ENCODE measurements at regions not wholly inside any gene's neighbourhood (a gene's known extent, or its start where the extent isn't known, plus 50 kb on each side); places are given as distances from the start of the nearest gene placed in this dataset.

GRCh38 chr16:26729951-26730541 lies 336.7 kb upstream of the C16orf82 start:
- TF ChIP-seq, protein P1, sequence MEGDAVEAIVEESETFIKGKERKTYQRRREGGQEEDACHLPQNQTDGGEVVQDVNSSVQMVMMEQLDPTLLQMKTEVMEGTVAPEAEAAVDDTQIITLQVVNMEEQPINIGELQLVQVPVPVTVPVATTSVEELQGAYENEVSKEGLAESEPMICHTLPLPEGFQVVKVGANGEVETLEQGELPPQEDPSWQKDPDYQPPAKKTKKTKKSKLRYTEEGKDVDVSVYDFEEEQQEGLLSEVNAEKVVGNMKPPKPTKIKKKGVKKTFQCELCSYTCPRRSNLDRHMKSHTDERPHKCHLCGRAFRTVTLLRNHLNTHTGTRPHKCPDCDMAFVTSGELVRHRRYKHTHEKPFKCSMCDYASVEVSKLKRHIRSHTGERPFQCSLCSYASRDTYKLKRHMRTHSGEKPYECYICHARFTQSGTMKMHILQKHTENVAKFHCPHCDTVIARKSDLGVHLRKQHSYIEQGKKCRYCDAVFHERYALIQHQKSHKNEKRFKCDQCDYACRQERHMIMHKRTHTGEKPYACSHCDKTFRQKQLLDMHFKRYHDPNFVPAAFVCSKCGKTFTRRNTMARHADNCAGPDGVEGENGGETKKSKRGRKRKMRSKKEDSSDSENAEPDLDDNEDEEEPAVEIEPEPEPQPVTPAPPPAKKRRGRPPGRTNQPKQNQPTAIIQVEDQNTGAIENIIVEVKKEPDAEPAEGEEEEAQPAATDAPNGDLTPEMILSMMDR (IDR thresholded peaks at IDR 0.05 in 2 of 3, conservative IDR thresholded peaks at IDR 0.05 in 1 of 3; ENCODE audit: control insufficient read depth in 2 of 3, extremely low read depth in 1 of 3, insufficient read depth in 1 of 3, low read depth in 3 of 3, low read length in 3 of 3): no peak
- TF ChIP-seq NRF1 (conservative IDR thresholded peaks at IDR 0.05; ENCODE audit: low read depth, low read length) (no peak), CEBPB (IDR thresholded peaks at IDR 0.05; ENCODE audit: borderline replicate concordance in 1 of 2, low read depth in 2 of 2, low read length in 2 of 2) (no peak), REST (IDR thresholded peaks at IDR 0.05; ENCODE audit: low read depth, low read length) (no peak), BCL3 (IDR thresholded peaks at IDR 0.05; ENCODE audit: borderline replicate concordance, insufficient read depth, low read depth, low read length, poor library complexity, severe bottlenecking) (no peak), RAD21 (IDR thresholded peaks at IDR 0.05; ENCODE audit: insufficient read depth, low read depth, low read length) (no peak)
- TF ChIP-seq, protein P2, sequence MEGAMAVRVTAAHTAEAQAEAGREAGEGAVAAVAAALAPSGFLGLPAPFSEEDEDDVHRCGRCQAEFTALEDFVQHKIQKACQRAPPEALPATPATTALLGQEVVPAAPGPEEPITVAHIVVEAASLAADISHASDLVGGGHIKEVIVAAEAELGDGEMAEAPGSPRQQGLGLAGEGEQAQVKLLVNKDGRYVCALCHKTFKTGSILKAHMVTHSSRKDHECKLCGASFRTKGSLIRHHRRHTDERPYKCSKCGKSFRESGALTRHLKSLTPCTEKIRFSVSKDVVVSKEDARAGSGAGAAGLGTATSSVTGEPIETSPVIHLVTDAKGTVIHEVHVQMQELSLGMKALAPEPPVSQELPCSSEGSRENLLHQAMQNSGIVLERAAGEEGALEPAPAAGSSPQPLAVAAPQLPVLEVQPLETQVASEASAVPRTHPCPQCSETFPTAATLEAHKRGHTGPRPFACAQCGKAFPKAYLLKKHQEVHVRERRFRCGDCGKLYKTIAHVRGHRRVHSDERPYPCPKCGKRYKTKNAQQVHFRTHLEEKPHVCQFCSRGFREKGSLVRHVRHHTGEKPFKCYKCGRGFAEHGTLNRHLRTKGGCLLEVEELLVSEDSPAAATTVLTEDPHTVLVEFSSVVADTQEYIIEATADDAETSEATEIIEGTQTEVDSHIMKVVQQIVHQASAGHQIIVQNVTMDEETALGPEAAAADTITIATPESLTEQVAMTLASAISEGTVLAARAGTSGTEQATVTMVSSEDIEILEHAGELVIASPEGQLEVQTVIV (IDR thresholded peaks at IDR 0.05; ENCODE audit: borderline replicate concordance, partially characterized antibody): no peak
- TF ChIP-seq, protein P3, sequence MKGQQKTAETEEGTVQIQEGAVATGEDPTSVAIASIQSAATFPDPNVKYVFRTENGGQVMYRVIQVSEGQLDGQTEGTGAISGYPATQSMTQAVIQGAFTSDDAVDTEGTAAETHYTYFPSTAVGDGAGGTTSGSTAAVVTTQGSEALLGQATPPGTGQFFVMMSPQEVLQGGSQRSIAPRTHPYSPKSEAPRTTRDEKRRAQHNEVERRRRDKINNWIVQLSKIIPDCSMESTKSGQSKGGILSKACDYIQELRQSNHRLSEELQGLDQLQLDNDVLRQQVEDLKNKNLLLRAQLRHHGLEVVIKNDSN (IDR thresholded peaks at IDR 0.05; ENCODE audit: borderline replicate concordance, extremely low read length, insufficient read depth, low read depth, low read length): no peak

Data from GM12878 (cell line).